NOMO-1 (cell line): ENCODE measurements at regions not wholly inside any gene's neighbourhood (a gene's known extent, or its start where the extent isn't known, plus 50 kb on each side); places are given as distances from the start of the nearest gene placed in this dataset.
"Not testable (repeated sequence)": the region's sequence is repeated elsewhere in the genome, so short reads cannot be mapped to it uniquely, and the experiment has no call there.

Experiments
- DNase-seq, 2 experiments: peaks; one replicate each; lab custom pipeline; 2025; ENCODE audit not compliant: unreplicated experiment in 2 of 2; lab: John Stamatoyannopoulos, UW

DNA sequence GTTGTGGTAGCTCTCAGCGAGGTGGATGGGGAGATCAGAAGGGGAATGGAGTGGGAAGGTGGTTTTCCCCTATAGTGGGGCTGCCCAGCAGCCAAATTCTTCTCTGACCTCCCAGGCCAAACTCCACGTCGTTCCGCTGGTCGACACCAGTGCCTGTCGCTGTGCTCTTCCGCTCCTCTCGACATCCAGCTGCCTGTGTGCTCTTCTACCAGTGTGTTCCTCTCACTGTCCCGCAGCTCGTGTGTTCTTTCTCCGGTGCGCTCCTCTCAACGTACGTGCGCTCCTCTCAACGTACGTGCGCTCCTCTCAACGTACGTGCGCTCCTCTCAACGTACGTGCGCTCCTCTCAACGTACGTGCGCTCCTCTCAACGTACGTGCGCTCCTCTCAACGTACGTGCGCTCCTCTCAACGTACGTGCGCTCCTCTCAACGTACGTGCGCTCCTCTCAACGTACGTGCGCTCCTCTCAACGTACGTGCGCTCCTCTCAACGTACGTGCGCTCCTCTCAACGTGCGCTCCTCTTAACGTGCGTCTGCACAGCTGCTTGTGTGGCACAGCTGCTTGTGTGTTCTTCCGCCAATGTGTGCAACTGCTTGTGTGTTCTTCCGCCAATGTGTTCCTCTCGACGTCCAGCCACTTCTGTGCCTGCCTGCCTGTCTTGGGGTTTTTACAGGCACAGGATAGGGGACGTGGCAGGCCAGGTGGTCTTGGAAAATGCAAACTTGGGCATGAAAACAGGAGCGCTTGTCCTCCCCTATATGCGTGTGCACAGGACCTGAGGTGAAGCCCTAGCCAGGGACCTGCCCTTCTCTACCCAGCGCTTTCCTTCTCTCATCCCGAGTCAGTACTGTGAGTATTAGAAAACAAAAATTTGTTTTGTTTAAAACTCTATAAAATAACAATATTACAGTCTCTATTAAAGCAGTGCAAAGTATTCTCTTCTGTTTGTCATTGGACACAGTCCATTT is 991.1 kb downstream of the GBE1 start:
- no peak for DNase-seq

DNA sequence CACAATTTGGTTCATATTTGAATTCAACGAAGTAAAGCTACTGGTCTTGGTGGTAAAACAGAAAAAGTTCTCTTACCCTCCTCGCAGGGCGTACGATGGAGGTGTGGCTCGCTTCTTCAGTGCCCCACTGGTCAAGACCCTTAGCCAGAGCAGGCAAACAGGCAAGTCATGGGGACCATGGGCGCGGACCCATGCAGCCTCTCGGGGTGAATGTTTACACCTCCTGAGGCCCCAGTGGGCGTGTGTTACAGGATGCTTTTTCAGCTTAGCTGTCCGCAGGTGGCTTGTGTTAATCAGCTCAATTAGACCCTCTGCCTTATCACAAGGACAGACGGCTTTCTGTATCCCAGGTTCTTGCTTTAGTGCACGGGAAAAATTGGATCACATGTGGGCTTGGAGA is 991.8 kb downstream of the GBE1 start:
- DNase-seq: no peak

DNA sequence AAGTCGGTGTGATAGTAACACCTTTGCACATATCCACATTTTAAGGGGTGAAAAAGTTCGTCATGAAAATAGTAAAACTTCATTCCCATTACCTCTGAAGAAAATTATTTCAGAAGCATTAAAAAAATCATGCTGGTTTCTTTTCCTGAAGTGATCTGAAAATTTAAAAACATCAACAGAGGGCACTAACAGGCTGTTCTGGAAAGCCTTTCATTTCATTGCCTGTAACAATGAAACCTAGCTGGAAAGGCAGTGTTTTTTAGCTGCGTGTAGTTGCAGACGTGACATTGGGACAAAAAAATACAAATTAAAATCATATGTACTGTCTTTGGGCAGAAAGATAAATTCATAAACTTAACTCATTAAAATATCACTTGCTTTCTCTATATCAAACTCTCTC is 993.8 kb downstream of the GBE1 start:
- no peak for DNase-seq

DNA sequence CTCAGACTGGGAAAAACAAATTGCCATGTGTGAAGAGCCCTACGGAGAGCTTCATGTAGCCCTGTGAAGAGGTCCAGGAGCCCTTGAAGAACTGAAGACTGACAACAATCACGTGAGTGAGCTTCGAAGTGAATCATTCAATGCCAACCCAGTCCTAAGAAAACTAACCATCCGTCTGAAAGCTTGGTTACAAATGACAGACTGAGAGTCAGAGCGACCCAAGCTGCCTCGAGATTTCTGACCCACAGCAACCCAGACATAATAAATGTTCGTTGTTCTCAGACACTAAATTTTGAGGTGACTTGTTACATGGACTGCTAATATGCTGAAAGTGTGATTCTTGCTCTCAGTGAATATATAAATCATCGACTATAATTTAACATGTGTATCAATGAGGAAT is 987.2 kb upstream of the ROBO1 start:
- DNase-seq: no peak

DNA sequence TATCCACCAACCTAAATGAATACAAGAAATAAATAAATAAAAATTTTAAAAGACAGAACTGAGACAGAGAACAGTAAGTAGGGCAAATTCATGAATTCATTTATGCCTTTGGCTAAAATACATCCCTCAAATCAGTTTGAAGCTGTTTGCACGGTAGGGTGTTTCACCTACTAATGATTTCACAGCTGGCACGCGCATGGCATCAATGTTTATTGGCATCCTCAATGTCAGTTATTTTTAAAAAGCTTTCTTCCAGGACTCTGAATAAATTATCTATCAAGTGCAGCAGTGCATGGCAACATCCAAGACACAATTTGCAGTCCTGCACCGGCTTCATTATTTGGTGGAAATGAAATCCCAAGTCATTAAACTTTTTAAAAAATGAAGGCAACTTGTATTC is 985.2 kb upstream of the ROBO1 start:
- DNase-seq: no peak

DNA sequence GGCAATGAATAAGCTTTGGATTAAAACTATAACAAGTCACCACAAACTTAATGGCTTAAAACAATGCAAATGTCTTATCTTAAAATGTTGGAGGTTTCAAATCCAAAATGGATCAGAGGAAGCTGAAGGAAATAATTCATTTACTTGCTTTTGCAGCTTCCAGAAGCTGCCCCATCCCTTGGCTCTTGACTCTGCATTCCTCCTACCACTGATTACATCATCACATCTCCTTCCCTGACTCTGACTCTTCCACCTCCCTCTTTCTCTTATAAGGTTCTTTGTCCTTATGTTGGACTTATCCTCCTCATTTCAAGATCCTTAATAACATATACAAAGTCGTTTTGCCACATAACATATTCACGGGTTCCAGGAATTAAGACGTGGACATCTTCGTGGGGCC is 982.8 kb upstream of the ROBO1 start:
- no peak for DNase-seq

DNA sequence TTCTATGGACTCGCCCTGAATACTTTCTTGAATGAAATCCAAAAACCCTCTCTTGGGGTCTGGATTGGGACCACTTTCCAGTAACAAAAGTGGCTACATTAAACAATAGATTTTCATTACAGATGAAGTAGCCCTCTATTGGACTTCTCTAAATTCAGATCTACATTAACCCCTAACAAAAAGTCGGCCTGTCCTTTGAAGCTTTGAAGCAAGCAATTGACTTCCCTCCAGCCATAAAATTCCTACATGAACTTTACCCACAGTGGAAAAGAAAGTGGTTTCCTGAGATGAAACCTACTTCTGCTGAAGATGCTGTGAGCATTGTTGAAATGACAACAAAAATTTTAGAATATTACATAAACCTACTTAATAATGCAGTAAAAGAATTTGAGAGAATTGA is 967.1 kb upstream of the ROBO1 start:
- DNase-seq: no peak

DNA sequence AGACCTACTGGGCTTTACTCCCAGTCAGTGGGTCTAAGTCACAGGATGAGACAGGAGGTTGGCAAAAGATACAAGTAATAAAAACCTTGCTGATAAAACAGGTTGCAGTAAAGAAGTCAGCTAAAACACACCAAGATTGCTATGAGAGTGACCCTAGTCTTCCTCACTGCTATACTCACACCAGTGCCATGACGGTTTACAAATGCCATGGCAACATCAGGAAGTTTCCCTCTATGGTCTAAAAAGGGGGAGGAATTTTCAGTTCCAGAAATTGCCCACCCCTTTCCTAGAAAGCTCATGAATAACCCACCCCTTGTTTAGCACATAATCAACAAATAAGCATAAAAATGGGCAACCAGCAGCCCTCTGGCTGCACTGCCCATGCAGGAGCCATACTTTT is 966.7 kb upstream of the ROBO1 start:
- DNase-seq: no peak

DNA sequence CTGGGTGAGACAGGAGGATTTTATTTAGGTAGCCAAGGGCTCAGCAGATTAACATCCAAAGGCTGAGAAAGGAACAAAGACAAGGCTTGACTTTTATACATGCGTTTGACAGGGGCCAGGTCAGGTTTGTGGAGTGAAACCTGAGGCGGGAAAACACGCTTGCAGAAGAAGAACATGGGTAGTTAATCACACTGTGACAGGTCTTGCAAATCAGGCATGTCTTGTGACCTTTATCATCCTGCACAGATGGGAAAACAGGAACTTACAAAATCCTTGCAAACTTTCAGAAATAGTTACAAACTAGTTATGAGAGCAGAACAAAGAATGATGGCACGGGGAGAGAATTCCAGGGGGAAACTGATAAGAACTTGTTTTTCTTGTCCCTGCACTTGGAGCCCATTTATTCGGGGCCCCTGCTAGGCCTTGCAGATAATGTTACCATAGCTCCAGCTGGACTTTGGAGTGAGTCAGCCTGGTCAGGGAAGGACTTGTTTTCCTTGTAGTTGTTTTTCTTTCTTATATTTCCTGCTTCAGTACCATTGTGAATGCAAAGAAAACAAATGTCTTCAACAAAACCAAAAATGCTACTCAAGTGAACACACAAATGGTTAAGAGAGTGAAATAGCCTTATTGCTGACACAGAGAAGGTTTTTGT is 965.9 kb upstream of the ROBO1 start:
- DNase-seq: peak; percentile 50 to 80

DNA sequence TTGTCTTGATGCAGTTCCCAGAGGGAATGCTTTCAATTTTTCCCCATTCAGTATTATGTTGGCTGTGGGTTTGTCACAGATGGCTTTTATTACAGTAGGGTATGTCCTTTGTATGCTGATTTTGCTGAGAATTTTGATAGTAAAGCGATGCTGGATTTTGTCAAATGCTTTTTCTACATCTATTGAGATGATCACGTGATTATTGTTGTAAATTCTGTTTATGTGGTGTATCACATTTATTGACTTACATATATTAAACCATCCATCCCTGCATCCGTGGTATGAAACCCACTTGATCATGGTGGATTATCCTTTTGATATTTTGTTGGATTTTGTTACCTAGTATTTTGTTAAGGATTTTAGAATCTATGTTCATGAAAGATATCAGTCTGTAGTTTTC is 959.8 kb upstream of the ROBO1 start:
- DNase-seq: not testable (repeated sequence)

DNA sequence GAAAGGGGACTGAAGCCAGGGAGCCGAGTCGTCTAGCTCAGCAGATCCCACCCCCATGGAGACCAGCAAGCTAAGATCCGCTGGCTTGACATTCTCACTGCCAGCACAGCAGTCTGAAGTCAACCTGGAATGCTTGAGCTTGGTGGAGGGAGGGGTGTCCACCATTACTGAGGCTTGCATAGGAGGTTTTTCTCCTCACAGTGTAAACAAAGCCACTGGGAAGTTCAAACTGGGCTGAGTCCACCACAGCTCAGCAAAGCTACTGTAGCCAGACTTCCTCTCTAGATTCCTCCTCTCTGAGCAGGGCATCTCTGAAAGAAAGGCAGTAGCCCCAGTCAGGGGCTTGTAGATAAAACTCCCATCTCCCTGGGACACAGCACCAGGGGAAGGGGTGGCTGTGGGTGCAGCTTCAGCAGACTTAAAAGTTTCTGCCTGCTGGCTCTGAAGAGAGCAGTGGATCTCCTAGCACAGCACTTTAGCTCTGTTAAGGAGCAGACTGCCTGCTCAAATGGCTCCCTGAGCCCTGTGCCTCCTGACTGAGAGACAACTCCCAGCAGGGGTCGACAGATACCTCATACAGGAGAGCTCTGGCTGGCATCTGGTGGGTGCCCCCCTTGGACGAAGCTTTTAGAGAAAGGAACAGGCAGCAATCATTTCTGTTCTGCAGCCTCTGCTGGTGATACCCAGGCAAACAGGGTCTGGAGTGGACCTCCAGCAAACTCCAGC is 942.0 kb upstream of the ROBO1 start:
- not testable (repeated sequence) for DNase-seq

DNA sequence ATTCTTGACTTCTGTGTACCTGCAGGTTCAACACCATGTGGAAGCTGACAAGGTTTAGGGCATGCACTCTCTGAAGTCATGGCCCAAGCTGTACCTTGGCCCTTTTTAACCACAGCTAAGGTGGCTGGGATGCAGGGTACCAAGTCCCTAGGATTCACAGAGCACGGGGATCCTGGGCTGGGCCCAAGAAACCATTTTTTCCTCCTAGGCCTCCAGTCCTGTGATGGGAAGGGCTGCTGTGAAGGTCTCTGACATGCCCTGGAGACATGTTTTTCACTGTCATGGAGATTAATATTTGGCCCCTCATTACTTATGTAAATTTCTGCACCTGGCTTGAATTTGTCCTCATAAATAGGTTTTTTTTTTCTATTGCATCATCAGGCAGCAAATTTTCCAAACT is 937.5 kb upstream of the ROBO1 start:
- DNase-seq: no peak

DNA sequence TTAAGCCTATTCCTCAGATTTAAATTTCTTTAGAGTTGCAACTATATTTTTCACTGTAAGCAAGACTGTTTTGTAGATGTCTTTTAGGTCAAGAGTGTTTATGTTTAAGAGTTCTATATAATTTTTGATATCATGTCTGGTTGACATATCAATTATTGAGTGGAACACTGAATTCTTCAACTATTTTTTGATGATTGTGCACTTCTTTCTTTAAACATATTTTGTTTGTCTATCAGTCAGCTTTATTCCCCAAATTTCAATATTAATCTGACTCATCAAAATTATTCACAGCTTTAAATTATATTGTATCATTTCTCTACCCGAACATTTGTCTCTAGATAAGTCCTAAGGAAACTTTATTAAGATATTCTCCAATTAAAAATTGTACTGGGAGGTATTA is 933.6 kb upstream of the ROBO1 start:
- DNase-seq: no peak

DNA sequence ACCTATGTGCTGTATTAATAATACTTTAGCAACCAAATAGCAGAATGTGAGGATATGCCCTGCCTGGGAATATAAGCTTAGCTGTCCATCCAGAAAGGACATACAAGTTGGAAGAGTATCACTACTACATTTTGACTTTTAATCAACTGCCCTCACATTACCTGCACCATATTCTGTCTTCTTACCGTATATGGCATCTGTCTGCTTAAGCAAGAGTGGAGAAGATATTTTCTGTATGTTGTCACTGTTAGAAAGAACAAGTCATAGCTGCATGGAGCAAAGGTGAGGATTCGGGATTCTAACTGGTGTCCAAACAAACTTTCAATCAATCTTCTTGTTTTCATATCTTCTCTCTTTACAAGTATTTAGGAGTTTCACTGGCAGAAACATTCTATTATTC is 929.5 kb upstream of the ROBO1 start:
- DNase-seq: no peak

DNA sequence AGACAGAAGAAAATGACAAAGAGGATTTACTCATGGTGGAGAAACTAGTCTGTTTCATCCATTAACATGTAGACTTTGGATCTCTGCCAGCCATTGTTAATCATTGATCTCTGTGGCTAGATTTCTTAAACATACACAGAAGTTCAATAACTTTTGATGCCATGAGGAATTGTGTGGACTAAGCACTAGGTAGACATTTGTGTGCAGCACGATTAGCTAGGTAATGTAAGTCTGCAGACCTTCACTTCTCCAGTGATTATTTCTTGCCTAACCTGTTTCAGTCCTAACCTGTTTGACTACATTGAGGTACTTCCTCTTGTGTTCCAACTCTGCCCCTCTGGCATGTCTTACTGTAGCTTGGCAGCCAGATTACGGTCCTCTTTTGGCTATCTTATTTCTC is 928.5 kb upstream of the ROBO1 start:
- no peak for DNase-seq

DNA sequence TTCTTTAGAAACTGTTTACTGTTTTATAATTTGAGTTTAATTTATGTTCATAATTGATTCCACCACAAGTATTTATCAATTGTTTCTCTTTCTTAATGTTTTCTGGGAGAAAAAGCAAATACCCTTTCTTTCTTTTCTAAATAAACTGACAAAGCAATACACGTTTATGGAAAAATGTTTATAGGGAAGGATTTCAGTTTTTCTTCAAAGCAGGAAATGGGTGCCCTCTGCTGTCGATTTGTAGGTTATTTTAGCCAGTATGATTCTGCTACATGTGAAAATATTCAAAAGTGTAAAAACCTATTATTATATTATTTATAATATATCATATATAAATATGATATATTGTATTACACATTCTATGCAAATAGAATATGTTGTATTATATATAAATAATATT is 921.0 kb upstream of the ROBO1 start:
- DNase-seq: peak in 1 of 2 experiments; percentile 36

DNA sequence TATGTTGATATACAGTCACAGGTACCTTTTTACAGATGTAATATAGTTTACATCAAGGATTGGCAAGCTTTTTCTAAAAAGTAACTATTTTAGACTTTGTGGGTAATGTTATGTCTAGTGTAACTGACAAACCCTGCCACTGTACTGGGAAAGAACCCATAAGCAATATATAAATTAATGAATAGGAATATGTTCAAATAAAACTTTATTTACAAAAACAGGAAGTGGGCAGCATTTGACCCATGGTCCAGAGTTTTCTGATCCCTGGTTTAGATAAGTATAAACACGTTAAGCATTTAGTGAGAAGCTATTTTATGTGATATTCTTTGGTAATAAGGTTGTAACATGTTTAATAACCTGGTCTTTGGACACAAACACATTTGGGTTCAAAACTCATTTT is 915.2 kb upstream of the ROBO1 start:
- no peak for DNase-seq

DNA sequence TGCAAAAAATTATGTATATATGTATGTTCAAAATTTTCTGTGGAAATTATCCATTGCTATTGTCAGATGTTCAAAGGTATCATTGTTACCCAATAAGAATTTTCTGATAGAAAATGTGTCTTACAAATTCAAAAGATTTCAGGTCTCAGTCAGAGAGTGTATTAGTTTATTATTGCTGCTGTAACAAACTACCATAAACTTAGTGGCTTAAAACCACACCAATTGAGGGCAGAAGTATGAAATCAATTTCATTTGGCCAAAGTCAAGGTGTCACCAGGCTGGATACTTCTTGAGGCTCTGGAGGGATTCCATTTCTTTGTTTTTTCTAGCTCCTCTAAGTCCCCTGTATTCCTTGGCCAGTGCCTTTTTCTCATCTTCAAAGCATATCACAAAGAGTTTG is 914.4 kb upstream of the ROBO1 start:
- DNase-seq: no peak

DNA sequence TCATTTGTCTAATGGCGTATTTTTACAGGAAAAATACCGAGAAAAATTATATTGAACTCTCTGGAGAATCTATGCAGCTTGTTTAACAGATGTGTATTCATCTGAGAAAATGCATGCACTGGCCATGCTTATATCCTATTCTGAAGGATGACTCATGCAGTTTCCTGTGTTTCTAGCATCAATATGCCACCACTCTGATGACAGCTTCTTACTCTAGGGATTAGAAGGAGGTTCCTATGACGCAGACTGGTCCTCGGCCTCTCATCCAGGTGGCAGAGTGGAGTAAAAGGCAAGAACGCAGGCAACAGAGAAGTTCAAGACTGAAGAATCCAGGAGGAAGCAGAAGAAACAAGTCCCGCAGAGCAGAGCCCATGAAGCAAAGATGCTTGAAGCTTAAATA is 910.0 kb upstream of the ROBO1 start:
- DNase-seq: no peak

DNA sequence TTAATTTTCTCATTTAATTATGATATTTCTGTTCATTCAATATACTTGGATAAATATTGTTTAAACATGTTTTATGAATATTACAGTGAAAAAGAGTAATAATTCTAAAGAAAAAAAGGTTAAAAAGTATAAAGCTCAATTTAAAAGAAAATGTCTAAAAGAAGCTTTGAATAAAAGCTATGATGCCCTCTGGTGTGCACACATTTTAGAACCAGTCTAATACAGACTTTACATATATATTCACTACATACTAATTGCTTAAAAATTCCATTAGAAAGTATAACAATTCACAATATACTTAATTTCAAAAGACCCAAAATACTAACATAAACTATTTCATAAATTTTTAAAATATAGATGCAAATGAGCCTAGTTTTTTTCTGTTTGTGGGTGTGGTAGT is 909.1 kb upstream of the ROBO1 start:
- DNase-seq: no peak

DNA sequence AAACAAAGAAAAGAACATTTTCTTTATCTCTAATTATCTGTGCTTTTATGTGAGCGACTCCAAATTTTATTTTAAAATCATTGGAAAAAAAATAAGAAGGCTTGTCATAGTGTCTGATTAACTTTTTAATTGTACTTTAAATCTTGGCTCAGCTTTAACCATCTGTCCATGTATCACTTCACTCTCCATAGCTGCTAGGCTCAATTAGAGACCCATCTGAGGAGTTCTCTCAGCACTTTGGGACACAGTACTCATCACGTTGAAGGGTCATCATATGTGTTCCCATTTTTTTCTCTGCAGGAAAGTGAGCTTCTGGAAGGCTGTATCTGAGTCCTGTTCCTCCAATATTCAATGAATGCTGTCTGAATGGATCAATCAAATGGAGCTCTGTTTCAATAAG is 908.5 kb upstream of the ROBO1 start:
- no peak for DNase-seq

DNA sequence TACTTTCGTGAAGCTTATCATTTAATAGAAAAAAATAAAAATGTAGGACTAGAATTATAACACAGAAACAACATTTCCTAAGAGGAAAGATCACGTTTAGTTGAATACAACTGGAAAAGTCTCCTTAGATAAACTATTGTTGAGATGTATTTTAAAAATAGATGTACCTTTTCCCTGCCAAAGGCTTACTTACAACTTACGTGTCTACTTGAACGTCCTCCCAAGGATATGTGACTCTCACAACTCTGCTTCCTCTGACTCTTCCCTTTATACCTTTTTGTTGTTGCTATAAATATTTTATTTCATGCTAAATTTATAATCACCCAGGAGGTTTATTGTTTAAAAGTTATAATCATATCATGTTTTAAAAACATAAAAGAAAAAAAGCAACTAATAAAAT is 908.0 kb upstream of the ROBO1 start:
- no peak for DNase-seq
